HL-60 (cell line): ENCODE measurements at regions not wholly inside any gene's neighbourhood (a gene's known extent, or its start where the extent isn't known, plus 50 kb on each side); places are given as distances from the start of the nearest gene placed in this dataset.

Source experiments
- DNase-seq, 2 experiments: peaks; one replicate each; pipeline ENCODE4 v3.0.0-alpha.2; 2010 to 2020; ENCODE audit warnings: low read depth in 1 of 2, low spot score in 1 of 2
- H3K27ac ChIP-seq: fragments of 250-450 bp; sonication (Bioruptor Pico); replicated peaks from 2 replicates; pipeline ENCODE4 v1.5.1; 2020; ENCODE audit warnings: mild to moderate bottlenecking, moderate library complexity
- H3K27me3 ChIP-seq: fragments of 250-450 bp; sonication (Bioruptor Pico); 2 replicates; pipeline ENCODE4 v1.5.1; 2021; ENCODE audit warnings: mild to moderate bottlenecking, moderate library complexity; ENCODE audit not compliant: insufficient read depth, poor library complexity, severe bottlenecking
- H3K4me3 ChIP-seq: replicated peaks from 2 replicates; pipeline ENCODE4 v1.5.1; 2011; ENCODE audit warnings: mild to moderate bottlenecking, control low read depth, low read length; ENCODE audit not compliant: insufficient read depth
- GABPA ChIP-seq: IDR thresholded peaks from 2 replicates; pipeline ENCODE4 v1.6.1; 2012; ENCODE audit warnings: low read depth
- POLR2AphosphoS5 ChIP-seq: IDR thresholded peaks from 2 replicates; pipeline ENCODE4 v1.6.1; 2012; ENCODE audit warnings: low read depth
- SPI1 ChIP-seq: IDR thresholded peaks from 2 replicates; pipeline ENCODE4 v1.6.1; 2012; ENCODE audit warnings: low read depth, mild to moderate bottlenecking, borderline replicate concordance
- TF ChIP-seq, protein P1 (sequence below): IDR thresholded peaks from 2 replicates; pipeline ENCODE4 v1.6.1; 2012; ENCODE audit warnings: low read depth; ENCODE audit not compliant: insufficient replicate concordance
- TF ChIP-seq, protein P2 (sequence below): IDR thresholded peaks from one replicate; pipeline ENCODE4 v1.5.1; 2011; ENCODE audit warnings: low read length, control low read depth, inconsistent platforms; ENCODE audit not compliant: insufficient read depth

GRCh38 chr5:107235167-107235566 is 435.6 kb downstream of the EFNA5 start:
- no peak for DNase-seq
- TF ChIP-seq GABPA (no peak), POLR2AphosphoS5 (no peak), SPI1 (no peak)
- TF ChIP-seq, protein P1, sequence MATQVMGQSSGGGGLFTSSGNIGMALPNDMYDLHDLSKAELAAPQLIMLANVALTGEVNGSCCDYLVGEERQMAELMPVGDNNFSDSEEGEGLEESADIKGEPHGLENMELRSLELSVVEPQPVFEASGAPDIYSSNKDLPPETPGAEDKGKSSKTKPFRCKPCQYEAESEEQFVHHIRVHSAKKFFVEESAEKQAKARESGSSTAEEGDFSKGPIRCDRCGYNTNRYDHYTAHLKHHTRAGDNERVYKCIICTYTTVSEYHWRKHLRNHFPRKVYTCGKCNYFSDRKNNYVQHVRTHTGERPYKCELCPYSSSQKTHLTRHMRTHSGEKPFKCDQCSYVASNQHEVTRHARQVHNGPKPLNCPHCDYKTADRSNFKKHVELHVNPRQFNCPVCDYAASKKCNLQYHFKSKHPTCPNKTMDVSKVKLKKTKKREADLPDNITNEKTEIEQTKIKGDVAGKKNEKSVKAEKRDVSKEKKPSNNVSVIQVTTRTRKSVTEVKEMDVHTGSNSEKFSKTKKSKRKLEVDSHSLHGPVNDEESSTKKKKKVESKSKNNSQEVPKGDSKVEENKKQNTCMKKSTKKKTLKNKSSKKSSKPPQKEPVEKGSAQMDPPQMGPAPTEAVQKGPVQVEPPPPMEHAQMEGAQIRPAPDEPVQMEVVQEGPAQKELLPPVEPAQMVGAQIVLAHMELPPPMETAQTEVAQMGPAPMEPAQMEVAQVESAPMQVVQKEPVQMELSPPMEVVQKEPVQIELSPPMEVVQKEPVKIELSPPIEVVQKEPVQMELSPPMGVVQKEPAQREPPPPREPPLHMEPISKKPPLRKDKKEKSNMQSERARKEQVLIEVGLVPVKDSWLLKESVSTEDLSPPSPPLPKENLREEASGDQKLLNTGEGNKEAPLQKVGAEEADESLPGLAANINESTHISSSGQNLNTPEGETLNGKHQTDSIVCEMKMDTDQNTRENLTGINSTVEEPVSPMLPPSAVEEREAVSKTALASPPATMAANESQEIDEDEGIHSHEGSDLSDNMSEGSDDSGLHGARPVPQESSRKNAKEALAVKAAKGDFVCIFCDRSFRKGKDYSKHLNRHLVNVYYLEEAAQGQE, result no peak
- TF ChIP-seq, protein P2, sequence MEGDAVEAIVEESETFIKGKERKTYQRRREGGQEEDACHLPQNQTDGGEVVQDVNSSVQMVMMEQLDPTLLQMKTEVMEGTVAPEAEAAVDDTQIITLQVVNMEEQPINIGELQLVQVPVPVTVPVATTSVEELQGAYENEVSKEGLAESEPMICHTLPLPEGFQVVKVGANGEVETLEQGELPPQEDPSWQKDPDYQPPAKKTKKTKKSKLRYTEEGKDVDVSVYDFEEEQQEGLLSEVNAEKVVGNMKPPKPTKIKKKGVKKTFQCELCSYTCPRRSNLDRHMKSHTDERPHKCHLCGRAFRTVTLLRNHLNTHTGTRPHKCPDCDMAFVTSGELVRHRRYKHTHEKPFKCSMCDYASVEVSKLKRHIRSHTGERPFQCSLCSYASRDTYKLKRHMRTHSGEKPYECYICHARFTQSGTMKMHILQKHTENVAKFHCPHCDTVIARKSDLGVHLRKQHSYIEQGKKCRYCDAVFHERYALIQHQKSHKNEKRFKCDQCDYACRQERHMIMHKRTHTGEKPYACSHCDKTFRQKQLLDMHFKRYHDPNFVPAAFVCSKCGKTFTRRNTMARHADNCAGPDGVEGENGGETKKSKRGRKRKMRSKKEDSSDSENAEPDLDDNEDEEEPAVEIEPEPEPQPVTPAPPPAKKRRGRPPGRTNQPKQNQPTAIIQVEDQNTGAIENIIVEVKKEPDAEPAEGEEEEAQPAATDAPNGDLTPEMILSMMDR, result no peak
- Histone ChIP-seq H3K27ac (no peak overlapping the region), H3K4me3 (no peak overlapping the region), H3K27me3 (no peaks in the 10 kb centered on the region)

GRCh38 chr5:107232788-107233187 is 437.9 kb downstream of the EFNA5 start:
- H3K27me3 ChIP-seq, result no peaks in the 10 kb centered on the region
- TF ChIP-seq, protein P2, result no peak
- no peak for TF ChIP-seq GABPA
- no peak for TF ChIP-seq SPI1
- TF ChIP-seq, protein P1, result no peak
- no peak for TF ChIP-seq POLR2AphosphoS5
- no peak for DNase-seq
- H3K4me3 ChIP-seq, result no peak overlapping the region
- H3K27ac ChIP-seq, result no peak overlapping the region

GRCh38 chr5:107232293-107232692 is 438.4 kb downstream of the EFNA5 start:
- DNase-seq, result no peak
- H3K27me3 ChIP-seq, result no peaks in the 10 kb centered on the region
- H3K4me3 ChIP-seq, result no peak overlapping the region
- no peak overlapping the region for H3K27ac ChIP-seq
- no peak for TF ChIP-seq POLR2AphosphoS5
- TF ChIP-seq SPI1, result no peak
- TF ChIP-seq, protein P2, result no peak
- TF ChIP-seq, protein P1, result no peak
- no peak for TF ChIP-seq GABPA
